HepG2 (cell line): ENCODE measurements at regions not wholly inside any gene's neighbourhood (a gene's known extent, or its start where the extent isn't known, plus 50 kb on each side); places are given as distances from the start of the nearest gene placed in this dataset.

Source experiments
- ATAC-seq: fragments of 200-7000 bp; cut with Tn5 transposase; 3 replicates; pipeline ENCODE4 v1.9.1; 2020; ENCODE audit warnings: mild to moderate bottlenecking, moderate library complexity
- BruUV-seq: library from RNA; stranded (reverse); fragments of 400-500 nt; replicated peaks from 2 replicates; lab custom pipeline; 2021; lab: Mats Ljungman, UMichigan
- CTCF ChIA-PET: fragments of 300-600 bp; formaldehyde crosslinking; extraction: SDS; loops from one replicate; lab custom pipeline; 2021; ENCODE audit warnings: low total read pairs, inconsistent platforms, low intra/inter-chr PET ratio; lab: Yijun Ruan, JAX
- POLR2A ChIA-PET: fragments of 350-600 bp; sonication (Branson Sonifier 250); formaldehyde crosslinking; loops from one replicate; lab custom pipeline; 2020; ENCODE audit warnings: antibody characterized with exemption, inconsistent platforms; lab: Yijun Ruan, JAX
- DNase-seq: peaks from one replicate; pipeline ENCODE4 v3.0.0-alpha.2; 2015; ENCODE audit warnings: low spot score
- FAIRE-seq: peaks from 3 replicates; lab custom pipeline; 2011; peaks lifted over from hg19 to GRCh38; lab: Jason Lieb, UNC
- H2AFZ ChIP-seq: one replicate; pipeline ENCODE4 v1.6.1; 2011; ENCODE audit warnings: low read length, inconsistent platforms
- H3K27ac ChIP-seq: fragments of 300-600 bp; 3 replicates; pipeline ENCODE4 v1.8.0; 2011; ENCODE audit warnings: mixed run types, mild to moderate bottlenecking, mixed read lengths, low read length, inconsistent platforms; ENCODE audit not compliant: insufficient read depth; ENCODE audit errors: extremely low read length
- H3K27me3 ChIP-seq, 2 experiments: fragments of 200-600 bp in 1 of 2; 2 replicates in 1 of 2; 3 replicates in 1 of 2; pipeline versions ENCODE4 v1.6.0 to v1.8.0; 2011; ENCODE audit warnings: low read length in 2 of 2, mild to moderate bottlenecking in 2 of 2, moderate library complexity in 2 of 2, inconsistent platforms in 1 of 2; ENCODE audit not compliant: insufficient read depth in 2 of 2, control insufficient read depth in 1 of 2
- H3K36me3 ChIP-seq, 2 experiments: fragments of 200-600 bp in 1 of 2; replicated peaks in 1 of 2; 2 replicates in 1 of 2; 3 replicates in 1 of 2; pipeline versions ENCODE4 v1.5.1 to v1.8.0; 2011; ENCODE audit warnings: low read length in 2 of 2, inconsistent platforms in 1 of 2; ENCODE audit not compliant: insufficient read depth in 2 of 2, control insufficient read depth in 1 of 2
- H3K4me1 ChIP-seq: 2 replicates; pipeline ENCODE4 v1.5.1; 2012; ENCODE audit warnings: low read length, inconsistent platforms; ENCODE audit not compliant: insufficient read depth
- H3K4me2 ChIP-seq: 2 replicates; pipeline ENCODE4 v1.6.0; 2011; ENCODE audit warnings: low read depth, low read length, inconsistent platforms
- H3K4me3 ChIP-seq, 3 experiments: fragments of 200-600 bp in 1 of 3; sonication (generic), shearing (Covaris generic) in 1 of 3; replicated peaks in 1 of 3; 2 replicates each; pipeline ENCODE4 v1.5.1; 2011 to 2016; ENCODE audit warnings: low read length in 3 of 3, inconsistent platforms in 2 of 3, low read depth in 2 of 3, mild to moderate bottlenecking in 2 of 3, control low read depth in 1 of 3, mixed read lengths in 1 of 3; ENCODE audit not compliant: insufficient read depth in 1 of 3
- H3K79me2 ChIP-seq: one replicate; pipeline ENCODE4 v1.6.1; 2011; ENCODE audit warnings: low read length, inconsistent platforms; ENCODE audit not compliant: insufficient read depth
- H3K9ac ChIP-seq: 2 replicates; pipeline ENCODE4 v1.6.0; 2011; ENCODE audit warnings: mild to moderate bottlenecking, low read depth, low read length, inconsistent platforms; ENCODE audit not compliant: insufficient read depth
- H3K9me3 ChIP-seq: 2 replicates; pipeline ENCODE4 v1.5.1; 2012; ENCODE audit warnings: mild to moderate bottlenecking, low read length
- H4K20me1 ChIP-seq: 2 replicates; pipeline ENCODE4 v1.6.0; 2011; ENCODE audit warnings: inconsistent platforms, mild to moderate bottlenecking, low read length, moderate library complexity; ENCODE audit not compliant: insufficient read depth
- ATF5 ChIP-seq: sonication (generic); formaldehyde crosslinking; IDR thresholded peaks from 2 replicates; pipeline ENCODE4 v1.4.0; 2020; ENCODE audit warnings: mild to moderate bottlenecking, low read depth, missing genetic modification reagents
- EEA1 ChIP-seq: sonication (generic); formaldehyde crosslinking; IDR thresholded peaks from 2 replicates; pipeline ENCODE4 v1.5.1; 2020; ENCODE audit warnings: mild to moderate bottlenecking, missing genetic modification reagents, borderline replicate concordance
- ELF3 ChIP-seq: IDR thresholded peaks from 2 replicates; pipeline ENCODE4 v1.6.1; 2016; ENCODE audit warnings: missing genetic modification reagents, missing compliant biosample characterization
- ERF ChIP-seq: IDR thresholded peaks from 2 replicates; pipeline ENCODE4 v1.6.1; 2018; ENCODE audit warnings: missing biosample characterization, missing genetic modification reagents
- KDM3A ChIP-seq: IDR thresholded peaks from 2 replicates; pipeline ENCODE4 v1.6.1; 2018; ENCODE audit warnings: low read depth, missing compliant biosample characterization
- KLF16 ChIP-seq, 2 experiments: sonication (generic) in 1 of 2; formaldehyde crosslinking in 1 of 2; IDR thresholded peaks; 2 replicates each; pipeline versions ENCODE4 v1.6.1 to v1.8.0; 2016 to 2023; ENCODE audit warnings: missing genetic modification reagents in 2 of 2, missing compliant biosample characterization in 1 of 2
- MED1 ChIP-seq: sonication (generic); formaldehyde crosslinking; IDR thresholded peaks from 2 replicates; pipeline ENCODE4 v1.4.0; 2020; ENCODE audit warnings: missing genetic modification reagents
- NKX3-1 ChIP-seq: sonication (generic); formaldehyde crosslinking; IDR thresholded peaks from 2 replicates; pipeline ENCODE4 v1.5.0; 2020; ENCODE audit warnings: missing genetic modification reagents
- PAX8 ChIP-seq: sonication (generic); formaldehyde crosslinking; IDR thresholded peaks from 2 replicates; pipeline ENCODE4 v1.8.0; 2022; ENCODE audit warnings: mild to moderate bottlenecking, missing genetic modification reagents, borderline replicate concordance
- PHF8 ChIP-seq: sonication (generic); formaldehyde crosslinking; IDR thresholded peaks from 2 replicates; pipeline ENCODE4 v1.5.0; 2020; ENCODE audit warnings: missing genetic modification reagents
- RARA ChIP-seq: IDR thresholded peaks from 2 replicates; pipeline ENCODE4 v1.6.1; 2016; ENCODE audit warnings: missing genetic modification reagents, missing compliant biosample characterization
- RORA ChIP-seq: sonication (generic); formaldehyde crosslinking; IDR thresholded peaks from 2 replicates; pipeline ENCODE4 v1.5.0; 2020; ENCODE audit warnings: mild to moderate bottlenecking, missing genetic modification reagents, moderate library complexity
- ZNF10 ChIP-seq: sonication (generic); formaldehyde crosslinking; IDR thresholded peaks from 2 replicates; pipeline ENCODE4 v1.4.0; 2020; ENCODE audit warnings: mild to moderate bottlenecking, low read depth, missing genetic modification reagents, borderline replicate concordance
- ZNF333 ChIP-seq: sonication (generic); formaldehyde crosslinking; IDR thresholded peaks from 2 replicates; pipeline ENCODE4 v1.4.0; 2020; ENCODE audit warnings: mild to moderate bottlenecking, missing genetic modification reagents, borderline replicate concordance
- ZNF335 ChIP-seq: sonication (generic); formaldehyde crosslinking; IDR thresholded peaks from 2 replicates; pipeline ENCODE4 v1.4.0; 2020; ENCODE audit warnings: missing genetic modification reagents
- ZNF629 ChIP-seq: sonication (generic); formaldehyde crosslinking; conservative IDR thresholded peaks from 2 replicates; pipeline ENCODE4 v1.5.0; 2020; ENCODE audit warnings: missing genetic modification reagents
- ZNF772 ChIP-seq: sonication (generic); formaldehyde crosslinking; IDR thresholded peaks from 2 replicates; pipeline ENCODE4 v1.5.0; 2020; ENCODE audit warnings: mild to moderate bottlenecking, missing genetic modification reagents
- ZNF816 ChIP-seq: sonication (generic); formaldehyde crosslinking; IDR thresholded peaks from 2 replicates; pipeline ENCODE4 v1.8.0; 2022; ENCODE audit warnings: missing genetic modification reagents, mild to moderate bottlenecking, borderline replicate concordance
- WGBS: methylation state at CpG from one replicate; pipeline ENCODE4 v1.1.6; 2017; ENCODE audit warnings: low lambda C conversion rate; 5-methylcytosine and 5-hydroxymethylcytosine counted together
- in situ Hi-C: cut with HindIII; loops from 2 replicates; pipeline ENCODE4 v1.10.0; 2017; ENCODE audit warnings: low pct_unique_long_range_greater_than_20kb; ENCODE audit not compliant: extremely low pct_ligation_motif_present
- intact Hi-C: fragments of 100-400 bp; cut with micrococcal nuclease; formaldehyde crosslinking; loops from one replicate; pipeline ENCODE4 v1.10.0; 2022; ENCODE audit not compliant: unreplicated experiment
- TF ChIP-seq, protein P1 (sequence below): IDR thresholded peaks from 2 replicates; pipeline ENCODE4 v1.4.0; 2020; ENCODE audit warnings: mild to moderate bottlenecking, missing genetic modification reagents
- TF ChIP-seq, protein P2 (sequence below): IDR thresholded peaks from 2 replicates; pipeline ENCODE4 v1.6.1; 2016; ENCODE audit warnings: control low read depth

GRCh38 chr2:20110876-20111275 lies 59.4 kb upstream of the LAPTM4A start:
- WGBS: 57% methylated on average over 7 of the region's 7 CpGs
- Histone ChIP-seq H3K4me2 (peak overlapping the region; percentile 85), H3K4me3 (peak overlapping the region in 2 of 3 experiments; percentile 36 to 64; a peak in 4 of 6 replicates), H3K36me3 (no peaks in the 10 kb centered on the region), H3K4me1 (peaks cover 90% of the 10 kb centered on the region), H3K27me3 (no peaks in the 10 kb centered on the region), H3K79me2 (no peaks in the 10 kb centered on the region), H3K9ac (peak overlapping the region; percentile 37; the same call in 1 of the 2 replicates)
- no TSS peak for BruUV-seq
- FAIRE-seq: no peak
- TF ChIP-seq ELF3 (CRISPR knock-in tag) (peak; percentile 32; the same call in 1 of the 2 replicates), RORA (no peak), ATF5 (CRISPR knock-in tag) (no peak), ZNF772 (CRISPR knock-in tag) (no peak), KDM3A (no peak), ERF (no peak), RARA (CRISPR knock-in tag) (peak; percentile 22; the same call in 1 of the 2 replicates), PAX8 (no peak), MED1 (CRISPR knock-in tag) (0 out of 2 replicates have a peak, but pooled peaks have one; percentile 26), EEA1 (CRISPR knock-in tag) (no peak), ZNF10 (no peak), PHF8 (CRISPR knock-in tag) (no peak), ZNF816 (CRISPR knock-in tag) (no peak), ZNF629 (no peak), NKX3-1 (CRISPR knock-in tag) (no peak), KLF16 (CRISPR knock-in tag; IDR thresholded peaks at IDR 0.05) (no peak), ZNF335 (CRISPR knock-in tag) (peak; percentile 50; the same call in 1 of the 2 replicates), ZNF333 (CRISPR knock-in tag) (no peak)
- TF ChIP-seq, protein P1, sequence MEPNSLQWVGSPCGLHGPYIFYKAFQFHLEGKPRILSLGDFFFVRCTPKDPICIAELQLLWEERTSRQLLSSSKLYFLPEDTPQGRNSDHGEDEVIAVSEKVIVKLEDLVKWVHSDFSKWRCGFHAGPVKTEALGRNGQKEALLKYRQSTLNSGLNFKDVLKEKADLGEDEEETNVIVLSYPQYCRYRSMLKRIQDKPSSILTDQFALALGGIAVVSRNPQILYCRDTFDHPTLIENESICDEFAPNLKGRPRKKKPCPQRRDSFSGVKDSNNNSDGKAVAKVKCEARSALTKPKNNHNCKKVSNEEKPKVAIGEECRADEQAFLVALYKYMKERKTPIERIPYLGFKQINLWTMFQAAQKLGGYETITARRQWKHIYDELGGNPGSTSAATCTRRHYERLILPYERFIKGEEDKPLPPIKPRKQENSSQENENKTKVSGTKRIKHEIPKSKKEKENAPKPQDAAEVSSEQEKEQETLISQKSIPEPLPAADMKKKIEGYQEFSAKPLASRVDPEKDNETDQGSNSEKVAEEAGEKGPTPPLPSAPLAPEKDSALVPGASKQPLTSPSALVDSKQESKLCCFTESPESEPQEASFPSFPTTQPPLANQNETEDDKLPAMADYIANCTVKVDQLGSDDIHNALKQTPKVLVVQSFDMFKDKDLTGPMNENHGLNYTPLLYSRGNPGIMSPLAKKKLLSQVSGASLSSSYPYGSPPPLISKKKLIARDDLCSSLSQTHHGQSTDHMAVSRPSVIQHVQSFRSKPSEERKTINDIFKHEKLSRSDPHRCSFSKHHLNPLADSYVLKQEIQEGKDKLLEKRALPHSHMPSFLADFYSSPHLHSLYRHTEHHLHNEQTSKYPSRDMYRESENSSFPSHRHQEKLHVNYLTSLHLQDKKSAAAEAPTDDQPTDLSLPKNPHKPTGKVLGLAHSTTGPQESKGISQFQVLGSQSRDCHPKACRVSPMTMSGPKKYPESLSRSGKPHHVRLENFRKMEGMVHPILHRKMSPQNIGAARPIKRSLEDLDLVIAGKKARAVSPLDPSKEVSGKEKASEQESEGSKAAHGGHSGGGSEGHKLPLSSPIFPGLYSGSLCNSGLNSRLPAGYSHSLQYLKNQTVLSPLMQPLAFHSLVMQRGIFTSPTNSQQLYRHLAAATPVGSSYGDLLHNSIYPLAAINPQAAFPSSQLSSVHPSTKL (CRISPR knock-in tag): peak; percentile 44; the same call in 1 of the 2 replicates
- TF ChIP-seq, protein P2, sequence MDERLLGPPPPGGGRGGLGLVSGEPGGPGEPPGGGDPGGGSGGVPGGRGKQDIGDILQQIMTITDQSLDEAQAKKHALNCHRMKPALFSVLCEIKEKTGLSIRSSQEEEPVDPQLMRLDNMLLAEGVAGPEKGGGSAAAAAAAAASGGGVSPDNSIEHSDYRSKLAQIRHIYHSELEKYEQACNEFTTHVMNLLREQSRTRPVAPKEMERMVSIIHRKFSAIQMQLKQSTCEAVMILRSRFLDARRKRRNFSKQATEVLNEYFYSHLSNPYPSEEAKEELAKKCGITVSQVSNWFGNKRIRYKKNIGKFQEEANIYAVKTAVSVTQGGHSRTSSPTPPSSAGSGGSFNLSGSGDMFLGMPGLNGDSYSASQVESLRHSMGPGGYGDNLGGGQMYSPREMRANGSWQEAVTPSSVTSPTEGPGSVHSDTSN (CRISPR knock-in tag): no peak
- TF ChIP-seq, all 625 proteins: peak for 5
- H3K9me3 ChIP-seq: peaks cover 6% of the 10 kb centered on the region; the same call in 1 of the 2 replicates
- ChIA-PET POLR2A (interaction anchor here (0.8 kb wide), 1 partner anchor 114 kb away, joined by 3 read pairs; the partner anchor contains the start of gene SDC1), CTCF (no interaction called here)
- no peaks in the 10 kb centered on the region for H4K20me1 ChIP-seq
- peak overlapping the region; percentile 16 for H2AFZ ChIP-seq
- peak; percentile 35 for DNase-seq
- H3K27ac ChIP-seq: no peak overlapping the region
- intact Hi-C loops: no loop called here
- in situ Hi-C loops: no loop called here
- peak; percentile 2; the same call in 1 of the 3 replicates for ATAC-seq
